ENCODE measurements at regions not wholly inside any gene's neighbourhood (a gene's known extent, or its start where the extent isn't known, plus 50 kb on each side); places are given as distances from the start of the nearest gene placed in this dataset.
"Not testable (repeated sequence)": the region's sequence is repeated elsewhere in the genome, so short reads cannot be mapped to it uniquely, and the experiment has no call there.

- peaks cover 20% of the 10 kb centered on the region for H3K9me3 Mint-ChIP-seq
- peaks cover 17% of the 10 kb centered on the region for H3K4me1 Mint-ChIP-seq
- no peaks in the 10 kb centered on the region for H3K27me3 Mint-ChIP-seq (ENCODE audit: low read depth)
- H3K27ac Mint-ChIP-seq = no peak overlapping the region
- peaks cover 2% of the 10 kb centered on the region for H3K36me3 Mint-ChIP-seq
- TF ChIP-seq CTCF (IDR thresholded peaks at IDR 0.05; ENCODE audit: unreplicated experiment) = no peak
- DNase-seq (ENCODE audit: low spot score in 2 of 2, unreplicated experiment in 2 of 2) = no peak
- no peak overlapping the region for H3K4me3 Mint-ChIP-seq
These were observed 218.2 kb downstream of the SLCO4C1 start for GRCh38 chr5:102077920-102078319.

DNA sequence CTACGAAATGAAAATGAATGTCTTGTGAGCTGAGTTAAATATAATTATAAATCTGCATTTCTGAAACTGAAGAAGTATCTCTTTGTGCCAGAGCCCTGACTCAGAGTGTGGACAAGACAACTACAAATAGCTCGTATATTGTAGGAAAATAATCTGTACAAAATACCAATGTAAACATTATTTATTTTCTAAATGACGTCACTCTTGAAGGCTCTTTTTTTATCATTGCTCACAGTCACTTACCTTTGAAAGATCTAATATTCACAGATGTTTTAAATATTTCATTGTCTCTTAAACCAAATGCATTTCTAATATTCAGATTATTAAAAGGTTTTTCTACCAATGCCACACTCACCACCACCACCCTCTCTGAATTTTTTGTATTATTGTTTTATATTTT, 226.1 kb downstream of the SLCO4C1 start:
- no peak overlapping the region for H3K4me3 Mint-ChIP-seq
- no peaks in the 10 kb centered on the region for H3K36me3 Mint-ChIP-seq
- no peaks in the 10 kb centered on the region for H3K27me3 Mint-ChIP-seq (ENCODE audit: low read depth)
- DNase-seq (ENCODE audit: low spot score in 2 of 2, unreplicated experiment in 2 of 2) = no peak
- H3K9me3 Mint-ChIP-seq = no peaks in the 10 kb centered on the region
- TF ChIP-seq CTCF (IDR thresholded peaks at IDR 0.05; ENCODE audit: unreplicated experiment) = no peak
- no peak overlapping the region for H3K27ac Mint-ChIP-seq
- H3K4me1 Mint-ChIP-seq = peaks cover 36% of the 10 kb centered on the region

GRCh38 chr5:102068870-102069269, 227.2 kb downstream of the SLCO4C1 start:
- Mint-ChIP-seq H3K27ac (no peak overlapping the region), H3K36me3 (no peaks in the 10 kb centered on the region)
- TF ChIP-seq CTCF (IDR thresholded peaks at IDR 0.05; ENCODE audit: unreplicated experiment) = no peak

DNA sequence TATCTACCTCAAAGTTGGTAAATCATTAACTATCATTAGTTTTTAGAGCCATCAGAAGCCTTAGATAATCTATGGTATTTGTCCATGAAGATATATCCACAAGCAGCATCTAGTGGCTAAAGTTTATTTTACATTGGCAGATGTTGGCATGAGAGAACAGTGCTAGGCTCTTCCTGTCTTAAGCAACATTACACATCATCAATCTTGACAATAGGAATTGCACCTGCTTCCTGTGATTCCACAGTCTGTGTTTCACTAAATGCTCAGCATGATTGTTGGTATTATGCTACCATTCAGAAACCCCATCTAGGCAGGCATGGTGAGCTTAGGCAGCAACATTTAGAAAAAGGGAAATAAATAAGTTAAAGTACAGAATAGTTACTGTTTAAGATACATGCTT, 246.6 kb downstream of the SLCO4C1 start:
- H3K27ac Mint-ChIP-seq = no peak overlapping the region
- H3K36me3 Mint-ChIP-seq = no peaks in the 10 kb centered on the region
- peaks cover 3% of the 10 kb centered on the region for H3K9me3 Mint-ChIP-seq
- peaks cover 6% of the 10 kb centered on the region for H3K4me1 Mint-ChIP-seq
- no peak overlapping the region for H3K4me3 Mint-ChIP-seq
- H3K27me3 Mint-ChIP-seq (ENCODE audit: low read depth) = no peaks in the 10 kb centered on the region
- no peak for DNase-seq (ENCODE audit: low spot score in 2 of 2, unreplicated experiment in 2 of 2)
- no peak for TF ChIP-seq CTCF (IDR thresholded peaks at IDR 0.05; ENCODE audit: unreplicated experiment)

More at GRCh38 chr5:102068870-102069269, 227.2 kb downstream of the SLCO4C1 start:
- H3K4me3 Mint-ChIP-seq = no peak overlapping the region
- no peak for DNase-seq (ENCODE audit: low spot score in 2 of 2, unreplicated experiment in 2 of 2)
- H3K9me3 Mint-ChIP-seq = no peaks in the 10 kb centered on the region
- no peaks in the 10 kb centered on the region for H3K27me3 Mint-ChIP-seq (ENCODE audit: low read depth)
- peaks cover 36% of the 10 kb centered on the region for H3K4me1 Mint-ChIP-seq

DNA sequence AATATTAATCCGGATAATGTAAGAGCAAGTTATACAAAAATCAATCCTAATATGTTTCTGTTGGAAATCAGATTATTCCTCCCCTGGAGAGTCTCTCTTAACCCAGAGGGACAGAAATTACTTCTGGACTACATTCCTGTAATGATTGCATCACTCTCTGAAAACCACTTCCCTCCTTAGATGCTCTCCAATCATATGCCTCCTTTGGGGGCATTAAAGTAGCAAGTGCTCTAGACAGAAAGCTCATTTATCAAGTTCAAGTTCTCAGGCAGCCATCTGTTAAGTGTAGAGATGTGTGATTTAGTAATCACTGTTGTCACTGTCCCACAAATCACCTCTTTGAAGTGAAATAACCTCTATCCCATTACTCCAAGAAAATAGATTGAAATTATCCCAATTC, 247.1 kb downstream of the SLCO4C1 start:
- H3K27ac Mint-ChIP-seq = no peak overlapping the region
- peaks cover 3% of the 10 kb centered on the region for H3K9me3 Mint-ChIP-seq
- no peak overlapping the region for H3K4me3 Mint-ChIP-seq
- H3K27me3 Mint-ChIP-seq (ENCODE audit: low read depth) = no peaks in the 10 kb centered on the region
- no peaks in the 10 kb centered on the region for H3K36me3 Mint-ChIP-seq
- peaks cover 6% of the 10 kb centered on the region for H3K4me1 Mint-ChIP-seq
- DNase-seq (ENCODE audit: low spot score in 2 of 2, unreplicated experiment in 2 of 2) = no peak
- no peak for TF ChIP-seq CTCF (IDR thresholded peaks at IDR 0.05; ENCODE audit: unreplicated experiment)

GRCh38 chr5:102047073-102047472, 249.0 kb downstream of the SLCO4C1 start:
- H3K27ac Mint-ChIP-seq; H3K36me3 Mint-ChIP-seq; H3K27me3 Mint-ChIP-seq (ENCODE audit: low read depth); H3K4me3 Mint-ChIP-seq; DNase-seq (ENCODE audit: low spot score in 2 of 2, unreplicated experiment in 2 of 2); H3K9me3 Mint-ChIP-seq; H3K4me1 Mint-ChIP-seq: not testable (repeated sequence)

Data from mesothelial cell of epicardium (in vitro differentiated cells).